ENCODE measurements at regions not wholly inside any gene's neighbourhood (a gene's known extent, or its start where the extent isn't known, plus 50 kb on each side); places are given as distances from the start of the nearest gene placed in this dataset.

DNA sequence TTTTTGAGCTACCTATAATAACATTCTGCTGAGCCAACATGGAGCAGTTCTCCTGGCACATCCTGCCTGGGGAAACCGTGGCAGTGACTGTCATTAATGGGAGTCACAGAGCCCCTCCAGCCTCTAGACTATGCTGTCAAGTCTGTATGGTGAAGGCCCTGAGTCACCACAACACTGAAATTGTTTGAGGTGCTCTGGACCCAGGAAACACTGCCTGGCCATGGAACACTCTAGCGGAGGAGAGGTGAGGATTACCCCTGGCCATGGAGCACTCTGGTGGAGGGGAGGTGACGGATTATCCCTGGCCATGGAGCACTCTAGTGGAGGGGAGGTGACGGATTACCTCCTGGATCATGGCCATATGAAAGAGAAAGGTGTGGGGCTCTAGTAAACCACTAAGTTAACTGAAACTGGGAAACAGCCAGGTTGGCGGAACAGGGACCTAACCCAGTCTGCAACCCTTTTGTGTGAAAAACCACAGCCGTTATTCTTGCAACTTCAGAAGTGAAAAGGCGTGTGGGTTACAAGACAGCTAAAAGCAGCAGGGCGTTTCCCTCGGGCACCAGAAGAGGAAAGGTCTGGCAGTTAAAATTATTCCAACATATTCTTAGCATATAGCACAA, 156.7 kb downstream of the KCNJ12 start:
- H3K27ac ChIP-seq, result no peak overlapping the region
- intact Hi-C loops (cut with DNase I), result no loop called here
- H3K4me3 ChIP-seq, result no peak overlapping the region
- H3K27me3 ChIP-seq (ENCODE audit: insufficient read depth in 3 of 3, low read length in 2 of 3), result no peaks in the 10 kb centered on the region
- 89 to 94% (median 91%) methylated on average over 9 of the region's 9 CpGs for WGBS, 3 donors
- TF ChIP-seq, protein P1, sequence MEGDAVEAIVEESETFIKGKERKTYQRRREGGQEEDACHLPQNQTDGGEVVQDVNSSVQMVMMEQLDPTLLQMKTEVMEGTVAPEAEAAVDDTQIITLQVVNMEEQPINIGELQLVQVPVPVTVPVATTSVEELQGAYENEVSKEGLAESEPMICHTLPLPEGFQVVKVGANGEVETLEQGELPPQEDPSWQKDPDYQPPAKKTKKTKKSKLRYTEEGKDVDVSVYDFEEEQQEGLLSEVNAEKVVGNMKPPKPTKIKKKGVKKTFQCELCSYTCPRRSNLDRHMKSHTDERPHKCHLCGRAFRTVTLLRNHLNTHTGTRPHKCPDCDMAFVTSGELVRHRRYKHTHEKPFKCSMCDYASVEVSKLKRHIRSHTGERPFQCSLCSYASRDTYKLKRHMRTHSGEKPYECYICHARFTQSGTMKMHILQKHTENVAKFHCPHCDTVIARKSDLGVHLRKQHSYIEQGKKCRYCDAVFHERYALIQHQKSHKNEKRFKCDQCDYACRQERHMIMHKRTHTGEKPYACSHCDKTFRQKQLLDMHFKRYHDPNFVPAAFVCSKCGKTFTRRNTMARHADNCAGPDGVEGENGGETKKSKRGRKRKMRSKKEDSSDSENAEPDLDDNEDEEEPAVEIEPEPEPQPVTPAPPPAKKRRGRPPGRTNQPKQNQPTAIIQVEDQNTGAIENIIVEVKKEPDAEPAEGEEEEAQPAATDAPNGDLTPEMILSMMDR (IDR thresholded peaks at IDR 0.05), result no peak
- DNase-seq, result no peak
- peaks cover 10% of the 10 kb centered on the region for H3K9me3 ChIP-seq
- ATAC-seq, result no peak
- H3K4me1 ChIP-seq, result peaks cover 10% of the 10 kb centered on the region
- H3K36me3 ChIP-seq (ENCODE audit: insufficient read depth in 1 of 2, low read depth in 1 of 2), result peaks cover 0 to 23% of the 10 kb centered on the region in 2 donors

DNA sequence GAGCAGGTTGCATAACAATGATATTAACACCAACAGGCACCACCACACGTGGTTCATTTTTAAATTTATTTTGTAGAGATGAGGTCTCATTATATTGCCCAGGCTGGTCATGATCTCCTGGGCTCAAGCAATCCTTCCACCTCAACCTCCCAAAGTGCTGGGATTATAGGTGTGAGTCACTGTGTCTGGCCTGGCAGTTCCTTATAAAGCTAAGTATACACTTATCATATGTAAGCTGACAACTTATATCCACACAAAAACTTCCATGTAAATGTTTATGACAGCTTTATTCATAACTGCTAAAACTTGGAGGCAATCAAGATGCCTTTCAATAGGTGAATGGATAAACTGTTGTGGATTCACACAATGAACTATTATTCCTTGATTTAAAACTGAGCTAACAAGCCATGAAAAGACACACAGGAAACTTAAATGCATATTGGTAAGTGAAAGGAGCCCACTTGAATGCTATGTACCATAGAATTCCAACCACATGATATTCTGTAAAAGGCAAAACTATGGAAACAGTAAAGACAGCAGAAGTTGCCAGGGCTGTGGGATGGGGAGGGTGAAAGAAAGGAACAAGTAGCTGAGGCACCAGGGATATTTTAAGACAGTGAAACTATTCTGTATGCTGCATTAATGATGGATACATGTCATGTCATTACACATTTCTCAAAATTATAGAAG, 156.5 kb upstream of the KCNJ18 start:
- H3K27ac ChIP-seq, result no peak overlapping the region
- no peak for ATAC-seq
- DNase-seq, result no peak

DNA sequence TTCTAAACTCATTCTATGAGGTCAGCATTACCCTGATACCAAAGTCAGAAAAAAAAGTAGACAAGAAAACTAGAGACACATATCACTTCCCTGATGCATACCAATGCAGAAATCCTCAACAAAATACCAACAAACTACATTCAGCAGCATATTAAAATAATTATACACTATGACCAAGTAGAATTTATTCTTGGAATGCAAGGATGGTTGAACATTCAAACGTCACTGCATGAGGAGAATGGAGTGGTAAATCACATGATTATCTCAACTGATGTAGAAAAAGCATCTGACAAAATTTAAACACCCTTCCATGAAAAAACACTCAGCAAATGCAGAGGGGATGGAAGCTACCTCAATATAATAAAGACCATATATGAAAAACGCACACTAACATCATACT, 155.0 kb upstream of the KCNJ18 start:
- DNase-seq, result no peak
- ATAC-seq, result no peak
- Histone ChIP-seq H3K27ac (no peak overlapping the region), H3K36me3 (ENCODE audit: insufficient read depth in 1 of 2, low read depth in 1 of 2) (peaks cover 0 to 25% of the 10 kb centered on the region in 2 donors), H3K4me1 (no peaks in the 10 kb centered on the region), H3K4me3 (no peak overlapping the region), H3K9me3 (peaks cover 20% of the 10 kb centered on the region), H3K27me3 (ENCODE audit: insufficient read depth in 3 of 3, low read length in 2 of 3) (no peaks in the 10 kb centered on the region)
- intact Hi-C loops (cut with DNase I), result no loop called here
- TF ChIP-seq, protein P1 (IDR thresholded peaks at IDR 0.05), result no peak
- WGBS, 3 donors, result 85 to 98% (median 89%) methylated on average over 2 of the region's 2 CpGs

More for the DNA sequence above, 156.5 kb upstream of the KCNJ18 start:
- no peaks in the 10 kb centered on the region for H3K27me3 ChIP-seq (ENCODE audit: insufficient read depth in 3 of 3, low read length in 2 of 3)
- H3K4me3 ChIP-seq, result no peak overlapping the region
- no peaks in the 10 kb centered on the region for H3K4me1 ChIP-seq
- WGBS, 3 donors, result 65 to 84% (median 69%) methylated on average over 1 of the region's 1 CpG
- H3K9me3 ChIP-seq, result peaks cover 20% of the 10 kb centered on the region
- H3K36me3 ChIP-seq (ENCODE audit: insufficient read depth in 1 of 2, low read depth in 1 of 2), result peaks cover 0 to 23% of the 10 kb centered on the region in 2 donors
- TF ChIP-seq, protein P1 (IDR thresholded peaks at IDR 0.05), result no peak
- intact Hi-C loops (cut with DNase I), result no loop called here

DNA sequence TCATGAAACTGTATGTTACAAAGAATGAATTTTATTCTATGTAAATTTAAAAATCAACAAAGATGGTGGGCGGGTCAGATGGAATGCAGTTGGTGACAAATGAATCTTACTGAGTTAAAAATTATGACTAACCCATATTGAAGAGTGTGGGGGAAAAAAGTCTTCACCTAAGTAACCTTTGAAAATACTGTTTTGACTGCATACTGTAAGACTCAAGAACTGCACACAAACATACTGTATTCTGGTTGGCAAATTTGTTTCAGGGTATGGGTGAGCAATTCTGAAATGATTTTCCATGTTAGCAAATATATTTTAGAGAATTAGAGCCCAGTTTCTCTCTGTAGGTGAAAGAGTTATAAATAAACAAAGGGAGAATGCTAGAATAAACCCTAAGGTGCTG, 153.7 kb upstream of the KCNJ18 start:
- no peak for DNase-seq
- 94 to 99% (median 97%) methylated on average over 1 of the region's 1 CpG for WGBS, 3 donors
- Histone ChIP-seq H3K27me3 (ENCODE audit: insufficient read depth in 3 of 3, low read length in 2 of 3) (no peaks in the 10 kb centered on the region), H3K4me3 (no peak overlapping the region), H3K36me3 (ENCODE audit: insufficient read depth in 1 of 2, low read depth in 1 of 2) (peaks cover 0 to 27% of the 10 kb centered on the region in 2 donors), H3K4me1 (no peaks in the 10 kb centered on the region), H3K27ac (no peak overlapping the region), H3K9me3 (peaks cover 20% of the 10 kb centered on the region)
- intact Hi-C loops (cut with DNase I), result no loop called here
- TF ChIP-seq, protein P1 (IDR thresholded peaks at IDR 0.05), result no peak
- ATAC-seq, result no peak
